HG02870 (cell line): ENCODE measurements at regions not wholly inside any gene's neighbourhood (a gene's known extent, or its start where the extent isn't known, plus 50 kb on each side); places are given as distances from the start of the nearest gene placed in this dataset.

Experiments
- ATAC-seq: cut with Tn5 transposase; IDR thresholded peaks from one replicate; pipeline ENCODE4 v1.9.1; 2021; ENCODE audit warnings: mild to moderate bottlenecking, moderate library complexity; ENCODE audit not compliant: unreplicated experiment

DNA sequence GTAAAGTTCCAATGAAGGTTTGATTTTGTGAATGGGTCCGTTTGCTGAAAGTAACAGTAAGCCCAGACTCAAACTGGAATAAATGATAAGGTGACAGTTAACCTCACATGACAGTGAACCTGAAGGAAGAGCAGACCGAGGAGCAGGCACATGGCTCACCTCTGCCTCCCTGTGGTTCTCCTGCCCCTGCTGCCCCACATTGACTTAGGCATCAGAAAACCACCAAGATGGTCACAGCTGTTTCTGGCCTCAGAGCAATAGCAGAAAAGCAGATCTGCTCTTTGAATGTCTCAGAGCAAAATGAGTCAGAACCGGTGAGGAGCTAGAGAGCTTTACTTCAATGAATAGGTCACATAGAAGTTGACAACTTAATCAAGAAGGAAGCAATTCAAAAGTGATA is 487.6 kb downstream of the METTL4 start:
- ATAC-seq, result no peak

DNA sequence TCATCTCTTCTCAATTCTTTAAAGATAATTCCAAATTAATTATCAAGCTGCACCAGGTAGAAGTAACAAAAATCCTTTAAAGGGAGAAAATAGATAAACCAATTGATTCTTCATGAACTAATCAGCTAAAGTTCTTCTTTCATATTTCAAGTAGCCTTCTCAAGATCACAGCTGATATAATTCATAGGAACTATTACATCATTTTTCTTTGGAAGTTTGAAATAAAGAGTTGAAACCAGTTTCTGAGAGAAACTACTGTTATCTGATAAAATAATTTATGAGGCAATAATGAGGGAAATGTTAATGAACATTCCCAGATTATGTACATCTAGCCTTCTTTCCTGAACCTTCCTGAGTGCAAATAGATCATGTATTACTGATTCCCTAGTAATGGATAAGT is 484.9 kb downstream of the METTL4 start:
- ATAC-seq, result no peak

DNA sequence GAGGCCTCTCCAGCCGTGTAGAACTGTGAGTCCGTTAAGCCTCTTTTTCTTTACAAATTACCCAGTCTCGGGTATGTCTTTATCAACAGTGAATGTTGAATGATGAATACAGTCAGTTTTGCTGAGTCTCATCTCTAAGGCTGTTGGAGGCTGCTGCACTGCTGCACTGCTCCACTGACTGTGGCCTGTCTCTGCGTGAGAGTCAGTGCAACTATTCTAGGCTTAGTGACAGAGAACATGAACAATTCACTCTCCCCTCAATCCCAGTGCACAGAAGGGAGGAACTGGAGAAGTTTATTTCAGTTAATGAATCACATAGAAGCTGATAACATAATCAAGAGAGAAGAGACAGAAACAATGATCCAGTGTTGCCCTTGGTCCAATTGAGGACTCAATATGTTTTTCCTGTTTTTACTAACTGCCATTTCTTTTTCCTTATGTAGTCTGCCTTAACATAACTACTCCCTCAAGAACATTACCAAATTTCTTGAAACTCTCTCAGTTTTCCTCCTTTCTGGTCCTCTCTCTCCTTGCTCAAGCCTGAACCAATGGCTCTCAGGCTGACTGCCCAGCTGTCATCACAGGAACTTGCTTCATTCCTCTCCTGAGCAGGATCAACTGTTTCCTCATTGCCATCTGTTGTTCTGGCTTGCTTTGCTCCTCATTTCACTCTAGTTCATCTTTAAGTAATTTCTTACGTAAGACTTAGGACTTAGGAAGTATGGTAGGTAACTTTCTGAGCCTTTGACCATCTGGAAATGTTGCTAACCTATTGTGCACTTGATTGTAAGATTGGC is 483.2 kb downstream of the METTL4 start:
- no peak for ATAC-seq

- ATAC-seq, result no peak
Observed at GRCh38 chr18:2089396-2089795, 481.9 kb downstream of the METTL4 start.

DNA sequence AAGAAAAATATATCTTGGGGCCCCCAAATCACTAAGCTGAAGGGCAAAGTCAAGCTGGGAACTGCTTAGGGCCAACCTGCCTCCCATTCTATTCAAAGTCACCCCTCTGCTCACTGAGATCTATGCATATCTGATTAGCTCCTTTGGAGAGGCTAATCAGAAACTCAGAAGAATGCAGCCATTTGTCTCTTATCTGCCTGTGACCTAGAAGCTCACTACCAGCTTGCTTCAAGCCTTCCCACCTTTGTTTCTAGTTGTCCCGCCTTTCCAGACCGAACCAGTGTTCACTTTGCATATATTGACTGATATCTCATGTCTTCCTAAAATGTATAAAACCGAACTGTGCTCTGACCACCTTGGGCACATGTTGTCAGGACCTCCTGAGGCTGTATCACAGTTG is 479.4 kb downstream of the METTL4 start:
- ATAC-seq, result no peak

DNA sequence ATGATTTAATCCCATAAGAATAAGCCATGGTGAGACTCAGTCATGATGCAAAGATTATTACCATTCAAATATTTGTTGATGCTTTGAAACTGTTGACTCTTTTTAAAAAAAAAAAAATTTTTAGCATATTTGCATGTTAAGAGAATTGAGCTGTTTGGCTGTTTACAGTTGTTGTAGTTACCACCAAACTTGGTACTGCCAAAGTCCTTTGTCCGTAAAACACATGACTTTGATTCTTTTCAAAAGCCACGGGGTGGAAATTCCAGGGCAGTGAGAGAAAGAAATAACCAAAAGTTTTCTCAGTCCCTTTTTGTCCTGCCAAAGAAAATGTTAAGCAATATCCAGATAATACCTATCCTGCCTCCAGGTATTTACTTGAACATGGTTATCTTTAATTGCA is 474.8 kb downstream of the METTL4 start:
- no peak for ATAC-seq

GRCh38 chr18:2100694-2101213 is 470.6 kb downstream of the METTL4 start:
- ATAC-seq, result no peak

DNA sequence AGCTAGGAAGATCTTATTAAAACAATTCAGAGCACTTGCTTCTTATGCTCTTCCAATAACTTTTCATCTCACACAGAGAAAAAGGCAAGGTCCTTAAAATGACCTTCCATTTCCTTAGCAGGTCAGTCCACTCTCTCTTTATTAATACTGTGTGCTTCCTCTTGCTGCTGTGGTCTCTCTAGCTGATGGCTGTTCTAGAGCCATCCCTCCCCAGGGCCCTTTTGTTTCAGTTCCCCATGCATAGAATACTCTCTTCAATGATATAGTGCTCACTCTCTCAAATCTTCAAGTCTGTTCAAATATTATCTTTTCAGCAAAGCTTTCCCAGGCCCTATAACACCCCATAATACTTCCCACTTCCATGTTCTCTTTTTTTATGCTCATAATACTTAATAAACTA is 469.3 kb downstream of the METTL4 start:
- peak; percentile 74 for ATAC-seq

- ATAC-seq, result no peak
Observed at GRCh38 chr18:2103299-2103698, 468.0 kb downstream of the METTL4 start.

- ATAC-seq, result peak; percentile 77
Observed at GRCh38 chr18:2104620-2105462, 466.5 kb downstream of the METTL4 start.

- no peak for ATAC-seq
Observed at GRCh38 chr18:2108591-2108990, 462.7 kb downstream of the METTL4 start.

GRCh38 chr18:2111456-2111855 is 459.8 kb downstream of the METTL4 start:
- ATAC-seq, result no peak

DNA sequence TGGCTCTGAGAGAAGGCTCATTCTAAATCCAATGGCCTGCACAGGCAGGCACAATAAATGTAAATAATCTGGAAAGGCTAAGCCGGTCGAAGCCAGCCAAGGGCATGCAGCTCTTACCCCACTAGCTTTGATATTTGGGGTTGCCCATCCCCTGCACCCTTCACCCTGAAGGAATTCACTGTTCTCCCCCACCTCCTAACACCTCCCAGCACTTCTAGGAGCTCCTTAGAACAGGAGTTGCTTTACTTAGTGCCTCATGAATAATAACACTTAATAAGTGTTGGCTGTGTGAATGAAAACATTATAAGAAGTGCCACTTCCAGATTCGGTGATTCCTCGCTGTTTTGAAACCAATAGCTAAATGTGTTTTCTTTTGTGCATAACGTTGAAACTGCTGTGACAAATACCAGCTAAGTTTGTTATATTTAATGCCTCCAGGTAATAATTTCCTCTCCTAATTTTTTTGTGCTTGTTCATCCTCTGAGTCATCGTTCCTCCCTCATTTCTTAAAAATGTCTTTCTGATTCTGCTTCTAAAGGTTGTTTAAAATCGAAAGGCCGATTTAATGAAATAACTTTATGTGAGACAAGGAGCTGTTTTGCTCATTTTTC is 458.8 kb downstream of the METTL4 start:
- ATAC-seq, result no peak

DNA sequence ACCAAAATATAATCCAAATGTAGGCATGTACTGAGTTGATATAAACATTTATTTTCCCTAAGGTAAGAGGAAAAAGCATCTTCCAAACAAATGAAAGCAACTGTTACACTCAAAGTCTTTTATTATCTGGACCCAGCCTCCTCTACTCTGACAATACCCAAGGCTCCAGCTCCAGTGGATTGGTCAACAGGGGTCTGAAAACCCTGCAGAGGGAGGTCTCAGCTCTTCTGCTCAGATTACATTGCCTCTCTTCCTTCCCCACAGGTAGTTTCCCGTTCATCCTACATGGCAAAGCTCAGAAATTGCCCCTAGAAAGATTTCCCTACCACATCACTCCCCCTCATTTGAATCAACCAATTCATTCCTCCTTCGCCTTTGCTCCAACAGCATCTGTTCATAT is 457.0 kb downstream of the METTL4 start:
- ATAC-seq, result no peak

GRCh38 chr18:2114765-2115164 is 456.5 kb downstream of the METTL4 start:
- ATAC-seq, result no peak

GRCh38 chr18:2121224-2121623 is 450.1 kb downstream of the METTL4 start:
- no peak for ATAC-seq

- no peak for ATAC-seq
Observed at GRCh38 chr18:2123077-2123476, 448.2 kb downstream of the METTL4 start.

- no peak for ATAC-seq
Observed at GRCh38 chr18:2134364-2134763, 436.9 kb downstream of the METTL4 start.

GRCh38 chr18:2135309-2135708 is 436.0 kb downstream of the METTL4 start:
- ATAC-seq, result no peak

DNA sequence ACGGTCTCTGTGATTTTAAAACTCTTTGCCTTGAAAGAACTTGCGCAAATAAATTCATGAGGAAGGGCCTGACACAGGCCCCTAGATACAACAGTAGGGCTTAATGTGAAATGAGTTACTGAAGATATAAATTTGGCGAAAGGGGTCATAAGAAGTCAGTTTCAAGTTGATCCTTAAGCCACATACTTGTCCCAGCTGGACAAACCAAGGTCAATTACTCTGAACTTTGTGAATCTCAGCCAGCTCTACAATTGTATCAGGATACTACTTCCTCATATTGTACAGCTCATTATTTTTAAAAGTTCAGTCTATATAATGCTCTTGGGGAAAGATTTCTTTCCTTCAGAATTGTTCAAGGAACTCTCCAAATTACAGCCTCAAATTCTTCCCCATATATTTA is 432.8 kb downstream of the METTL4 start:
- ATAC-seq, result no peak

GRCh38 chr18:2139691-2140090 is 431.6 kb downstream of the METTL4 start:
- ATAC-seq, result no peak

DNA sequence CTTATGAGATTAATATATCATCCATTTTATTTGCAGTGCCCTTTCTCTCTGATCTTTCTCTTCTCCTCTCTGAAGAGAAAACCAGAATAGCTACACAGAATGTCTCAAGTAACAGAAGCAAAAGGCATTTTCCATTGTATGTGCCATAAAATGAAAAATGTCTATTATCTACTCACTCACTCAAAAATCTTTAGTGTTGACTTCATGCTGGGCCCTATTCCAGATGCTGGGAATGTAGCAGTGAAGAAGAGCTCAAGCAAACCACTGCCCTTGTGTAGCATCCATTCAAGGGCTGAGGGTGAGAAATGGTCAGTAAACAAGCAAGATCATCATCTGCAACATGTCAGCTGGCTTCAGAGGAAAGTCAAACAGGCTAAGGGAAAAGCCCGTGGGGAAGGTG is 427.7 kb downstream of the METTL4 start:
- ATAC-seq, result no peak
